Thyroid gland (tissue), 4 donors: ENCODE measurements at regions not wholly inside any gene's neighbourhood (a gene's known extent, or its start where the extent isn't known, plus 50 kb on each side); places are given as distances from the start of the nearest gene placed in this dataset.
A peak's percentile ranks its signal among the peaks of the same experiment; 100 is the strongest.

Experiments
- DNase-seq, 2 donors: peaks; one replicate each; pipeline ENCODE4 v3.0.0-alpha.2; 2019
- H3K27ac ChIP-seq, 3 donors: fragments of 200-600 bp; sonication (generic); 1 replicate in 2 of 3; 2 replicates in 1 of 3; pipeline ENCODE4 v1.5.1; 2016 to 2019; ENCODE audit warnings: mild to moderate bottlenecking in 1 of 3, moderate library complexity in 1 of 3
- H3K27me3 ChIP-seq: fragments of 200-600 bp; sonication (generic); one replicate; pipeline ENCODE4 v1.5.1; 2019
- H3K36me3 ChIP-seq, 2 donors: fragments of 200-600 bp; sonication (generic); one replicate each; pipeline ENCODE4 v1.5.1; 2016 to 2019
- H3K4me1 ChIP-seq, 2 donors: fragments of 200-600 bp; sonication (generic); one replicate each; pipeline ENCODE4 v1.5.1; 2017 to 2019
- H3K4me3 ChIP-seq, 3 donors: fragments of 200-600 bp; sonication (generic); replicated peaks in 1 of 3; 1 replicate in 2 of 3; 2 replicates in 1 of 3; pipeline ENCODE4 v1.5.1; 2016; ENCODE audit warnings: mild to moderate bottlenecking in 1 of 3
- H3K9me3 ChIP-seq: fragments of 200-600 bp; sonication (generic); one replicate; pipeline ENCODE4 v1.5.1; 2017
- CTCF ChIP-seq, 6 experiments: fragments of 200-600 bp in 3 of 6; fragments of 450-650 bp in 3 of 6; sonication (generic) in 3 of 6; IDR thresholded peaks; one replicate each; pipeline ENCODE4 v1.5.1; 2016 to 2019; ENCODE audit warnings: antibody characterized with exemption in 6 of 6, mild to moderate bottlenecking in 2 of 6, inconsistent platforms in 1 of 6, moderate library complexity in 1 of 6
- POLR2A ChIP-seq, 2 donors: fragments of 450-650 bp; IDR thresholded peaks; one replicate each; pipeline ENCODE4 v1.6.1; 2017; ENCODE audit warnings: antibody characterized with exemption in 2 of 2, mild to moderate bottlenecking in 2 of 2, moderate library complexity in 1 of 2
- WGBS, 2 donors: methylation state at CpG; one replicate each; pipeline ENCODE4 v1.1.5; 2017; 5-methylcytosine and 5-hydroxymethylcytosine counted together
- intact Hi-C: fragments of 100-400 bp; cut with DNase I; formaldehyde crosslinking; loops from one replicate; pipeline ENCODE4 v1.15.1; 2023

DNA sequence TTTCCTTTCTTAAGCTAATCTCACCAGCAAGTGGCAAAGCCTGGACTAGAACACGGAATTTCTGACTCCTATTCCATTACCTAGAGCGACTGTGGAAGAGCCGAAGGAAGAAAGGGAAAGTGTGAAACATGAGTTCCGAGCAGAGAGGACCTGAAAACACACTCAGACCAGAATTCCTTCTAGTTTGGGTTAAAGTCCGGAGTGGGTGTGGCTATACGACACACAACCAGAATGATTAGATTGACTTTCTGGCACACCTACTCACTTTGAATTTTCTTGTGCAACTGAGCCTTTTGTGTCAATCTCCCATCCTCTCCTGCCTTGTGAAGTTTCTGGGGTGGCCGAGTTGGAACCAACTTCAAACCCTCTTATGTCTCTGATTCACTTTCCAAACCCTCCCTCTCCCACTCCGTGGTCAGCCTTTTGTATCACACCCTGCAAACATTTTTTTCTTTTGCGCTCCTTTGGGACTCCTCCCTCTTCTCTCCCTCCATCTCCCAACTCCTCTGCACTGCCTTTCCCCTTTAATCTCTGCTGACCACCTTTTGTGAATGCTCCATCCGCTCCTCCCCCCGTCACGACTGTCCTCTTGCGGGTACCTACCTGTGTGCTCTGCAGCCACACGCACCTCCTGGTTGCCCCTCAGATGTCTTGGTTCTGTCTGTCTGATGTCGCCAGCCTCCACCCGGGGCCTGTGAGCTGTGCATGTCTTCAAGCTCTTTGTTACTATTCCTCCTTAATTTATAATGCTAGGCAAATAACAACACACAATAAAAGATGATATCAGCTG, 86.3 kb upstream of the BLID start:
- intact Hi-C loops = no loop called here
- Histone ChIP-seq H3K27ac (peak overlapping the region; percentile 61 to 71 (median 71)), H3K36me3 (no peaks in the 10 kb centered on the region), H3K9me3 (no peaks in the 10 kb centered on the region), H3K4me3 (peak overlapping the region; percentile 10 to 31 (median 26)), H3K27me3 (no peaks in the 10 kb centered on the region), H3K4me1 (peaks cover 18 to 40% of the 10 kb centered on the region in 2 donors)
- TF ChIP-seq CTCF (IDR thresholded peaks at IDR 0.05) = no peak
- no peak for TF ChIP-seq POLR2A (IDR thresholded peaks at IDR 0.05)
- DNase-seq = peak; percentile 46 to 62
- WGBS, 2 donors = 18 to 19% methylated on average over 16 of the region's 16 CpGs

DNA sequence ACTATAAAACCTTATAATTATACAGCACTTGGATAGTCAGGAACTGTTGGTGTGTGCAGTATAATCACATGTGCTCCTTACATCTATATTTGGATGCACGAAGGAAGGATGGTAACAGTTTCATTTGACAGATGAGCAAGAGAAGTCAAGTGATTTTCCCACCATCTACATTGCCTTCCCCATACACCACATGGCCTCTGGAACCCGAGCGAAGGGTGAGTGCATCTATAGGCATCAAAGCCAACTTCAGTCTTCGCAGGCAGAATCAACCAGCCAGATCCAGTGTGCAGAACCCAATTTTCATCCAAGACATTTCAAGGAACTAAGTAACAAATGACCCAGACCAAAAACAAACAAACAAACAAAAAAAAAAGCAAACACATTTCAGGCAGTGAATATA, 85.1 kb upstream of the BLID start:
- DNase-seq = no peak
- 91 to 94% methylated on average over 4 of the region's 4 CpGs for WGBS, 2 donors
- Histone ChIP-seq H3K27ac (no peak overlapping the region), H3K27me3 (no peaks in the 10 kb centered on the region), H3K4me3 (no peak overlapping the region), H3K36me3 (no peaks in the 10 kb centered on the region), H3K9me3 (no peaks in the 10 kb centered on the region), H3K4me1 (peaks cover 11 to 35% of the 10 kb centered on the region in 2 donors)
- intact Hi-C loops = no loop called here
- TF ChIP-seq CTCF (IDR thresholded peaks at IDR 0.05) (no peak), POLR2A (IDR thresholded peaks at IDR 0.05) (no peak)

DNA sequence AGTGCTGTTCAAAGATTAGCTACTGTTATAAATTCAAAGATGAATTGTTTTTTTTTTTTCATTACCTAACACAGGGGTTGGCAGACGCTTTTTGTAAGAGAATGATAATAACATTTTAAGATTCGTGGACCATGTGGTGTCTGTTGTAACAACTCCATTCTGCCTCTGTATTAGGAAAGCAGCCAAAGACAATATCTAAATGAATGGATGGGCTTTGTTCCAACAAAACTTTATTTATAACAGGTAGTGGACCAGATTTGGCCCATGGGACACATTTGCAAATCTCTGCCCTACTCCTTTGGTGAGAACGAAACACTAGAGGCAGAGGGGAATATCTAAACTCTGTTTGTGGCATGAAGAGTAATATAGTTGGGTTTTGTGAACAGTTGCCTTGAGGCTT, 83.6 kb upstream of the BLID start:
- Histone ChIP-seq H3K27me3 (no peaks in the 10 kb centered on the region), H3K27ac (no peak overlapping the region), H3K9me3 (no peaks in the 10 kb centered on the region), H3K36me3 (no peaks in the 10 kb centered on the region), H3K4me3 (no peak overlapping the region), H3K4me1 (peaks cover 11 to 28% of the 10 kb centered on the region in 2 donors)
- no peak for TF ChIP-seq POLR2A (IDR thresholded peaks at IDR 0.05)
- no peak for TF ChIP-seq CTCF (IDR thresholded peaks at IDR 0.05)
- WGBS, 2 donors = 65 to 66% methylated on average over 3 of the region's 3 CpGs
- no peak for DNase-seq
- intact Hi-C loops = loop anchor here (5.0 kb wide), 1 partner anchor 87 kb away; no protein-coding TSS in a partner anchor

- intact Hi-C loops = loop anchor here (5.0 kb wide), 1 partner anchor 86 kb away; no protein-coding TSS in a partner anchor
- WGBS, 2 donors = 85 to 92% methylated on average over 7 of the region's 7 CpGs
- Histone ChIP-seq H3K4me1 (peaks cover 5 to 23% of the 10 kb centered on the region in 2 donors), H3K27ac (no peak overlapping the region), H3K27me3 (no peaks in the 10 kb centered on the region), H3K4me3 (no peak overlapping the region), H3K36me3 (no peaks in the 10 kb centered on the region), H3K9me3 (no peaks in the 10 kb centered on the region)
- no peak for DNase-seq
- no peak for TF ChIP-seq CTCF (IDR thresholded peaks at IDR 0.05)
- TF ChIP-seq POLR2A (IDR thresholded peaks at IDR 0.05) = no peak
Measured at GRCh38 chr11:122198291-122198983, 82.4 kb upstream of the BLID start.
